ENCODE measurements at regions not wholly inside any gene's neighbourhood (a gene's known extent, or its start where the extent isn't known, plus 50 kb on each side); places are given as distances from the start of the nearest gene placed in this dataset.
A peak's percentile ranks its signal among the peaks of the same experiment; 100 is the strongest.

GRCh38 chr1:73911849-73912248, 286.1 kb downstream of the LRRIQ3 start:
- Histone ChIP-seq H3K9me3 (ENCODE audit: control insufficient read depth in 2 of 2, low read length in 2 of 2) (peaks cover 5 to 6% of the 10 kb centered on the region in 2 experiments), H3K27ac (ENCODE audit: insufficient read depth, low read length, poor library complexity, severe bottlenecking) (no peak overlapping the region), H3K27me3 (ENCODE audit: control insufficient read depth, insufficient read depth, low read length) (no peaks in the 10 kb centered on the region), H3K36me3 (ENCODE audit: control insufficient read depth, insufficient read depth, low read length) (no peaks in the 10 kb centered on the region), H3K4me1 (ENCODE audit: control insufficient read depth, insufficient read depth, low read length, poor library complexity, severe bottlenecking) (no peaks in the 10 kb centered on the region), H3K4me3 (ENCODE audit: low read depth, low read length) (no peak overlapping the region)
- DNase-seq (no peak), ATAC-seq (ENCODE audit: low read depth in 2 of 2) (no peak)
- no peaks in the 10 kb centered on the region for H3K4me1 Mint-ChIP-seq
- peaks cover 0 to 21% (median 7%) of the 10 kb centered on the region in 7 donors for H3K9me3 Mint-ChIP-seq
- H3K27me3 Mint-ChIP-seq, result no peaks in the 10 kb centered on the region
- no peak overlapping the region for H3K4me3 Mint-ChIP-seq
- H3K27ac Mint-ChIP-seq, result no peak overlapping the region
- no peaks in the 10 kb centered on the region for H3K36me3 Mint-ChIP-seq

DNA sequence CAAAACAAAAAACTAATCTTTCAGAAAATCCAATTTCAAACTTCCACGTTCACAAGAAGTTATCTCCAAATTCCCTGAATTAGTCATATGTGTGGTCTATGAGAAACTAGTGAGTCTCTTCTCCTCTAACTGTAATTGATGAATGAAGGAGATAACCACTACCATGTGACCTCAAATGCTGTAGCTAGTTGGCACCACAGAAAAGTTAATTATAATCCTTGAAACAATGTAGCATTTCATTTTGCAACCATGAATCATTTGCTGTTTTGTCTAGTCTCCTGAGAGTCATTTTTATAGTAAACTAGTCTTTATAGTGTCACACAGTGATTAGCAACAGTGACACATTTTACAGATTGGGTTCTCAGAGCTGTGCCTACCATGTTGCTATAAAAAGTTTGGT, 287.5 kb downstream of the LRRIQ3 start:
- peak overlapping the region in 1 of 4 donors; percentile 15 for H3K4me3 Mint-ChIP-seq
- no peaks in the 10 kb centered on the region for H3K36me3 Mint-ChIP-seq
- no peak overlapping the region for H3K27ac Mint-ChIP-seq
- H3K9me3 Mint-ChIP-seq, result peaks cover 0 to 21% (median 8%) of the 10 kb centered on the region in 7 donors
- DNase-seq (no peak), ATAC-seq (ENCODE audit: low read depth in 2 of 2) (no peak)
- Histone ChIP-seq H3K4me3 (ENCODE audit: low read depth, low read length) (no peak overlapping the region), H3K27ac (ENCODE audit: insufficient read depth, low read length, poor library complexity, severe bottlenecking) (no peak overlapping the region), H3K36me3 (ENCODE audit: control insufficient read depth, insufficient read depth, low read length) (no peaks in the 10 kb centered on the region), H3K4me1 (ENCODE audit: control insufficient read depth, insufficient read depth, low read length, poor library complexity, severe bottlenecking) (no peaks in the 10 kb centered on the region), H3K27me3 (ENCODE audit: control insufficient read depth, insufficient read depth, low read length) (no peaks in the 10 kb centered on the region), H3K9me3 (ENCODE audit: control insufficient read depth in 2 of 2, low read length in 2 of 2) (peaks cover 5 to 6% of the 10 kb centered on the region in 2 experiments)
- no peaks in the 10 kb centered on the region for H3K4me1 Mint-ChIP-seq
- H3K27me3 Mint-ChIP-seq, result no peaks in the 10 kb centered on the region

DNA sequence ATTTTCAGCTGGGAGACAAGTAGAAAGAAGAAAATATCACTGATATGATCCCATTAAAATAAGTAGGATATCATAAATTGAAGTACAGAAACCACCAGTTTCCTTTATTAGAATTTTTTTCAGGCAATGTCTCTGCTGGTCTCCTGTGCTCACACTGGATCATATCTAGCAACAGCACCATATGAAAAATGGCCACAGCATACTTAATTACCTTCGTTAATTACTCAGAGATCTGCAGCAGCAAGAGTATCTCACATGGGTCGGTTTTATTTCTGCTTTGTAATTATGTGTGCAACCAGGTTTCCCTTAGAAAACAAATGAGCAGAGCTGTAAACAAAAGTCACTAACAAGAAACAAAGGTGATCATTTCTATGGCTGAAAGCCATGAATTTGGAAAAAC, 287.9 kb downstream of the LRRIQ3 start:
- Histone ChIP-seq H3K9me3 (ENCODE audit: control insufficient read depth in 2 of 2, low read length in 2 of 2) (peaks cover 5 to 6% of the 10 kb centered on the region in 2 experiments), H3K27ac (ENCODE audit: insufficient read depth, low read length, poor library complexity, severe bottlenecking) (no peak overlapping the region), H3K36me3 (ENCODE audit: control insufficient read depth, insufficient read depth, low read length) (no peaks in the 10 kb centered on the region), H3K4me3 (ENCODE audit: low read depth, low read length) (no peak overlapping the region), H3K4me1 (ENCODE audit: control insufficient read depth, insufficient read depth, low read length, poor library complexity, severe bottlenecking) (no peaks in the 10 kb centered on the region), H3K27me3 (ENCODE audit: control insufficient read depth, insufficient read depth, low read length) (no peaks in the 10 kb centered on the region)
- H3K9me3 Mint-ChIP-seq, result peaks cover 0 to 21% (median 8%) of the 10 kb centered on the region in 7 donors
- H3K4me3 Mint-ChIP-seq, result no peak overlapping the region
- ATAC-seq (ENCODE audit: low read depth in 2 of 2), result no peak
- H3K27ac Mint-ChIP-seq, result no peak overlapping the region
- H3K27me3 Mint-ChIP-seq, result no peaks in the 10 kb centered on the region
- H3K4me1 Mint-ChIP-seq, result no peaks in the 10 kb centered on the region
- no peaks in the 10 kb centered on the region for H3K36me3 Mint-ChIP-seq
- no peak for DNase-seq

DNA sequence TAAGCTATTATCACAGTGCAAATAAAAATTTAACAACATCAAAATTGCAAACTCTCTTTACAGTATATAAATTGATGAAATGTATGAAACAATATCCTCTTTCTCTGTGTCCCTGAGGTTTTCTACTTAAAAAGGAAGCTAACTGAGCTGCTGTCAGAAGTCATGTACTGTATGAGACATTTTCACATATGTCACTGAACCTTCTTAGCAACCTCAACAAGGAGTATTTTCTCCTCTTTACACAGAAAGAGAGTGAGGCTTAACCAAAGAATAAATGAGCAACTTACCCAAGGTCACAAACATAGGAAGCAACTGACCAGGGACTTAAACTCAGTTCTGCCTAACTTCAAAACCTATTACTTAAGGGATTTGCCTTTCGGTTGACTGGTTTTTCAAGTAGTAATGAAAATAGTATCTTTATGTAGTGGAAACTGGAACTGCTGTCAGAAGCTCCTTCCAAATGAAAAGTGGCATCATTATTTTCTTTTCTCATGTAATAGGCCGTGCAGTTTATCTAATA, 288.9 kb downstream of the LRRIQ3 start:
- Mint-ChIP-seq H3K27ac (no peak overlapping the region), H3K36me3 (no peaks in the 10 kb centered on the region), H3K4me1 (no peaks in the 10 kb centered on the region), H3K27me3 (no peaks in the 10 kb centered on the region), H3K4me3 (no peak overlapping the region), H3K9me3 (peaks cover 0 to 22% (median 8%) of the 10 kb centered on the region in 7 donors)
- Histone ChIP-seq H3K4me1 (ENCODE audit: control insufficient read depth, insufficient read depth, low read length, poor library complexity, severe bottlenecking) (no peaks in the 10 kb centered on the region), H3K4me3 (ENCODE audit: low read depth, low read length) (no peak overlapping the region), H3K9me3 (ENCODE audit: control insufficient read depth in 2 of 2, low read length in 2 of 2) (peaks cover 5 to 6% of the 10 kb centered on the region in 2 experiments), H3K36me3 (ENCODE audit: control insufficient read depth, insufficient read depth, low read length) (no peaks in the 10 kb centered on the region), H3K27ac (ENCODE audit: insufficient read depth, low read length, poor library complexity, severe bottlenecking) (no peak overlapping the region), H3K27me3 (ENCODE audit: control insufficient read depth, insufficient read depth, low read length) (no peaks in the 10 kb centered on the region)
- no peak for DNase-seq
- ATAC-seq (ENCODE audit: low read depth in 2 of 2), result no peak

DNA sequence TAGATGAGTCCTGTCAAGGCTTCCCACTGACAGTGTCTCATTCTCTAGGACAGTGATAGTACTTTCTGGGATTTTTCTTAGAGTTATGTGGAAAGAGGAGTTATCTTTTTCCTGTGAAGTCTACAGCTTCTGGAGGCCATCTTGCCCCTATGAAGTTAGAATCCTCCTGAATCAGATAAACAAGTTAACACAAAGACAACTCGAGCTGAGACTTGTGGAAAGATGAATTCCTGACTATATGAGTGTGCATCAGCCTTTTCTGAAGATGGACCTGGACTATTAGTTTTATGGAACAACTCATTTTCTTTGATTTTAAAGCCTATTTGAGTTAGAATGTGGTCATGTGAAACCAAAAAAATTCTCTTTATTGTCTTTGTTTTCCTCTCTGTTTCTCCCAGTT, 290.9 kb downstream of the LRRIQ3 start:
- no peak overlapping the region for H3K27ac Mint-ChIP-seq

DNA sequence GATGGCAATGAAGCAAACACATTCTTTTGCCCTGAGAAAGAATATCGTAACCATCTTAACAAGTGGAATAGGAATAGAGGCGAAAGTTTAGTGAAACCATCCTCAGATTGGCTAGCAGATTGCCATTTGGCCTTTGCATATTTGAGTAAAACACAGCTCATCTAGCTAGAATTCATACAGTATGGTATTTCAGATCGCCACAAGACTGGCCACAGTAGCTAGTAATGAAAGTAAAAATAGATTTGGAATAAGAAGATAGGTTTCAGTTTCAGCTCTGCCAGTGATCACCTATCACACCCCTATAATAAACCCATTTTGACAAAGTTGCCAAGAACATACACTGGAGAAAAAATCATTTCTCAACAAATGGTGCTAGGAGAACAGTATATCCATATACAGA, 294.9 kb downstream of the LRRIQ3 start:
- Histone ChIP-seq H3K4me3 (ENCODE audit: low read depth, low read length) (no peak overlapping the region), H3K27me3 (ENCODE audit: control insufficient read depth, insufficient read depth, low read length) (no peaks in the 10 kb centered on the region), H3K27ac (ENCODE audit: insufficient read depth, low read length, poor library complexity, severe bottlenecking) (no peak overlapping the region), H3K36me3 (ENCODE audit: control insufficient read depth, insufficient read depth, low read length) (no peaks in the 10 kb centered on the region), H3K4me1 (ENCODE audit: control insufficient read depth, insufficient read depth, low read length, poor library complexity, severe bottlenecking) (no peaks in the 10 kb centered on the region), H3K9me3 (ENCODE audit: control insufficient read depth in 2 of 2, low read length in 2 of 2) (no peaks in the 10 kb centered on the region)
- Mint-ChIP-seq H3K4me1 (no peaks in the 10 kb centered on the region), H3K27ac (no peak overlapping the region), H3K4me3 (no peak overlapping the region), H3K9me3 (peaks cover 0 to 4% (median 3%) of the 10 kb centered on the region in 7 donors), H3K36me3 (no peaks in the 10 kb centered on the region), H3K27me3 (no peaks in the 10 kb centered on the region)
- ATAC-seq (ENCODE audit: low read depth in 2 of 2) (no peak), DNase-seq (no peak)

More for the DNA sequence above, 290.9 kb downstream of the LRRIQ3 start:
- Mint-ChIP-seq H3K4me1 (no peaks in the 10 kb centered on the region), H3K4me3 (no peak overlapping the region), H3K9me3 (peaks cover 0 to 10% (median 6%) of the 10 kb centered on the region in 7 donors), H3K36me3 (no peaks in the 10 kb centered on the region), H3K27me3 (no peaks in the 10 kb centered on the region)
- ATAC-seq (ENCODE audit: low read depth in 2 of 2) (no peak), DNase-seq (no peak)
- no peaks in the 10 kb centered on the region for H3K27me3 ChIP-seq (ENCODE audit: control insufficient read depth, insufficient read depth, low read length)
- no peak overlapping the region for H3K27ac ChIP-seq (ENCODE audit: insufficient read depth, low read length, poor library complexity, severe bottlenecking)
- H3K36me3 ChIP-seq (ENCODE audit: control insufficient read depth, insufficient read depth, low read length), result no peaks in the 10 kb centered on the region
- H3K4me3 ChIP-seq (ENCODE audit: low read depth, low read length), result no peak overlapping the region
- H3K9me3 ChIP-seq (ENCODE audit: control insufficient read depth in 2 of 2, low read length in 2 of 2), result no peaks in the 10 kb centered on the region
- no peaks in the 10 kb centered on the region for H3K4me1 ChIP-seq (ENCODE audit: control insufficient read depth, insufficient read depth, low read length, poor library complexity, severe bottlenecking)

- no peak for DNase-seq
- Mint-ChIP-seq H3K4me1 (no peaks in the 10 kb centered on the region), H3K27me3 (no peaks in the 10 kb centered on the region), H3K36me3 (no peaks in the 10 kb centered on the region), H3K27ac (no peak overlapping the region), H3K9me3 (peaks cover 0 to 4% (median 1%) of the 10 kb centered on the region in 7 donors), H3K4me3 (no peak overlapping the region)
- Histone ChIP-seq H3K4me1 (ENCODE audit: control insufficient read depth, insufficient read depth, low read length, poor library complexity, severe bottlenecking) (no peaks in the 10 kb centered on the region), H3K4me3 (ENCODE audit: low read depth, low read length) (no peak overlapping the region), H3K27me3 (ENCODE audit: control insufficient read depth, insufficient read depth, low read length) (no peaks in the 10 kb centered on the region), H3K27ac (ENCODE audit: insufficient read depth, low read length, poor library complexity, severe bottlenecking) (no peak overlapping the region), H3K9me3 (ENCODE audit: control insufficient read depth in 2 of 2, low read length in 2 of 2) (no peaks in the 10 kb centered on the region), H3K36me3 (ENCODE audit: control insufficient read depth, insufficient read depth, low read length) (no peaks in the 10 kb centered on the region)
- ATAC-seq (ENCODE audit: low read depth in 2 of 2), result no peak
Observed at GRCh38 chr1:73901738-73902137, 296.2 kb downstream of the LRRIQ3 start.

GRCh38 chr1:73899311-73899710, 298.7 kb downstream of the LRRIQ3 start:
- no peaks in the 10 kb centered on the region for H3K27me3 Mint-ChIP-seq
- no peak overlapping the region for H3K4me3 ChIP-seq (ENCODE audit: low read depth, low read length)
- ATAC-seq (ENCODE audit: low read depth in 2 of 2) (no peak), DNase-seq (no peak)
- H3K9me3 Mint-ChIP-seq, result peaks cover 0 to 2% (median 0%) of the 10 kb centered on the region in 7 donors
- no peaks in the 10 kb centered on the region for H3K4me1 ChIP-seq (ENCODE audit: control insufficient read depth, insufficient read depth, low read length, poor library complexity, severe bottlenecking)
- H3K4me3 Mint-ChIP-seq, result no peak overlapping the region
- no peaks in the 10 kb centered on the region for H3K9me3 ChIP-seq (ENCODE audit: control insufficient read depth in 2 of 2, low read length in 2 of 2)
- H3K27ac ChIP-seq (ENCODE audit: insufficient read depth, low read length, poor library complexity, severe bottlenecking), result no peak overlapping the region
- H3K27ac Mint-ChIP-seq, result no peak overlapping the region
- no peaks in the 10 kb centered on the region for H3K36me3 ChIP-seq (ENCODE audit: control insufficient read depth, insufficient read depth, low read length)
- no peaks in the 10 kb centered on the region for H3K27me3 ChIP-seq (ENCODE audit: control insufficient read depth, insufficient read depth, low read length)
- no peaks in the 10 kb centered on the region for H3K4me1 Mint-ChIP-seq
- H3K36me3 Mint-ChIP-seq, result no peaks in the 10 kb centered on the region

Data from CD4-positive, CD25-positive, alpha-beta regulatory T cell (primary cell).